ENCODE measurements at regions not wholly inside any gene's neighbourhood (a gene's known extent, or its start where the extent isn't known, plus 50 kb on each side); places are given as distances from the start of the nearest gene placed in this dataset.
"Not testable (repeated sequence)": the region's sequence is repeated elsewhere in the genome, so short reads cannot be mapped to it uniquely, and the experiment has no call there.

- not testable (repeated sequence) for H2BK5ac ChIP-seq (ENCODE audit: low read depth, low read length, poor library complexity); DNase-seq; H3K9me3 ChIP-seq (ENCODE audit: insufficient read depth, low read depth, low read length); H3K36me3 ChIP-seq (ENCODE audit: control insufficient read depth in 1 of 2, insufficient read depth in 2 of 2, low read length in 2 of 2); H3K79me2 ChIP-seq (ENCODE audit: control insufficient read depth, insufficient read depth, low read length, poor library complexity); H4K8ac ChIP-seq (ENCODE audit: low read depth, low read length); H3K18ac ChIP-seq (ENCODE audit: low read length); H3K23ac ChIP-seq (ENCODE audit: low read length); H2BK12ac ChIP-seq (ENCODE audit: low read length); H3K4me3 ChIP-seq (ENCODE audit: low read depth, low read length); H4K91ac ChIP-seq (ENCODE audit: low read depth, low read length); H3K4me1 ChIP-seq (ENCODE audit: control insufficient read depth in 1 of 2, insufficient read depth in 2 of 2, low read length in 2 of 2); H3K27ac ChIP-seq (ENCODE audit: low read depth, low read length); H2BK120ac ChIP-seq (ENCODE audit: insufficient read depth, low read length, poor library complexity); H2AK5ac ChIP-seq (ENCODE audit: low read length); H3K4ac ChIP-seq (ENCODE audit: low read depth, low read length); H3K27me3 ChIP-seq (ENCODE audit: insufficient read depth, low read length); H3K4me2 ChIP-seq (ENCODE audit: low read length); H4K12ac ChIP-seq (ENCODE audit: low read depth, low read length); H2AFZ ChIP-seq (ENCODE audit: insufficient read depth, low read length, poor library complexity); H3K79me1 ChIP-seq (ENCODE audit: low read length); H3K9ac ChIP-seq (ENCODE audit: low read length); H3K14ac ChIP-seq (ENCODE audit: low read length)
- no CpG with 5 or more reads among the region's 12 CpGs for WGBS (ENCODE audit: extremely low coverage, insufficient coverage, insufficient read length)
Measured at GRCh38 chr21:20221981-20222380, 776.2 kb upstream of the NCAM2 start.

GRCh38 chr21:20236649-20237048, 761.6 kb upstream of the NCAM2 start:
- not testable (repeated sequence) for H4K91ac ChIP-seq (ENCODE audit: low read depth, low read length); H3K27ac ChIP-seq (ENCODE audit: low read depth, low read length); H2BK12ac ChIP-seq (ENCODE audit: low read length); H3K9me3 ChIP-seq (ENCODE audit: insufficient read depth, low read depth, low read length); H3K79me1 ChIP-seq (ENCODE audit: low read length); H3K79me2 ChIP-seq (ENCODE audit: control insufficient read depth, insufficient read depth, low read length, poor library complexity); H3K14ac ChIP-seq (ENCODE audit: low read length); H3K27me3 ChIP-seq (ENCODE audit: insufficient read depth, low read length); H3K23ac ChIP-seq (ENCODE audit: low read length); H3K9ac ChIP-seq (ENCODE audit: low read length); H3K18ac ChIP-seq (ENCODE audit: low read length); H3K36me3 ChIP-seq (ENCODE audit: control insufficient read depth in 1 of 2, insufficient read depth in 2 of 2, low read length in 2 of 2); H3K4me2 ChIP-seq (ENCODE audit: low read length); H3K4ac ChIP-seq (ENCODE audit: low read depth, low read length); H3K4me1 ChIP-seq (ENCODE audit: control insufficient read depth in 1 of 2, insufficient read depth in 2 of 2, low read length in 2 of 2); H4K12ac ChIP-seq (ENCODE audit: low read depth, low read length); H2BK5ac ChIP-seq (ENCODE audit: low read depth, low read length, poor library complexity); H2AK5ac ChIP-seq (ENCODE audit: low read length); H2AFZ ChIP-seq (ENCODE audit: insufficient read depth, low read length, poor library complexity); DNase-seq; H3K4me3 ChIP-seq (ENCODE audit: low read depth, low read length); H2BK120ac ChIP-seq (ENCODE audit: insufficient read depth, low read length, poor library complexity); H4K8ac ChIP-seq (ENCODE audit: low read depth, low read length)
- no CpG with 5 or more reads among the region's 1 CpG for WGBS (ENCODE audit: extremely low coverage, insufficient coverage, insufficient read length)

DNA sequence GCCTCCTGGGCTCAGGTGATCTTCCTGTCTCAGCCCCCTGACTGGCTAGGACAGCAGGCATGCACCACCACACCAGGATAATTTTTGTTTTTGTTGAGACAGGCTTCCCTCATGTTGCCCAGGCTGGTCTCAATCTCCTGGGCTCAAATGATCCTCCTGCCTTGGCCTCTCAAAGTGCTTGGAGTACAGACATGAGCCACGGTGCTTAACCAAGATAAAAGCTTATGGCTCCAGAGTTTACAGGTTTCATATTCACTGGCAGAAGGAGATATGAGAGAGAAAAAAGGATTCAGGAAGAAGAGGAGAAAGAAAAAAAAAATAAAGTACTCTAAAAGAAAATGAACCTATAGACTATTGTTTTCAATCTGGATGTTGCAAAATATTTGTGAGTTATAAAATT, 748.8 kb upstream of the NCAM2 start:
- Histone ChIP-seq H4K8ac (ENCODE audit: low read depth, low read length) (no peak overlapping the region), H2BK12ac (ENCODE audit: low read length) (no peak overlapping the region), H3K14ac (ENCODE audit: low read length) (no peak overlapping the region), H3K23ac (ENCODE audit: low read length) (no peak overlapping the region), H3K27ac (ENCODE audit: low read depth, low read length) (no peak overlapping the region), H3K79me2 (ENCODE audit: control insufficient read depth, insufficient read depth, low read length, poor library complexity) (no peaks in the 10 kb centered on the region), H3K9me3 (ENCODE audit: insufficient read depth, low read depth, low read length) (no peaks in the 10 kb centered on the region), H3K9ac (ENCODE audit: low read length) (no peak overlapping the region), H2BK5ac (ENCODE audit: low read depth, low read length, poor library complexity) (no peak overlapping the region), H2BK120ac (ENCODE audit: insufficient read depth, low read length, poor library complexity) (no peak overlapping the region), H3K36me3 (ENCODE audit: control insufficient read depth in 1 of 2, insufficient read depth in 2 of 2, low read length in 2 of 2) (no peaks in the 10 kb centered on the region), H4K12ac (ENCODE audit: low read depth, low read length) (no peak overlapping the region), H3K79me1 (ENCODE audit: low read length) (no peaks in the 10 kb centered on the region), H3K4me1 (ENCODE audit: control insufficient read depth in 1 of 2, insufficient read depth in 2 of 2, low read length in 2 of 2) (no peaks in the 10 kb centered on the region), H3K4ac (ENCODE audit: low read depth, low read length) (no peak overlapping the region), H2AFZ (ENCODE audit: insufficient read depth, low read length, poor library complexity) (no peak overlapping the region), H3K18ac (ENCODE audit: low read length) (no peak overlapping the region), H3K4me2 (ENCODE audit: low read length) (no peak overlapping the region), H3K4me3 (ENCODE audit: low read depth, low read length) (no peak overlapping the region), H4K91ac (ENCODE audit: low read depth, low read length) (no peak overlapping the region), H2AK5ac (ENCODE audit: low read length) (no peak overlapping the region), H3K27me3 (ENCODE audit: insufficient read depth, low read length) (no peaks in the 10 kb centered on the region)
- no CpG with 5 or more reads among the region's 1 CpG for WGBS (ENCODE audit: extremely low coverage, insufficient coverage, insufficient read length)
- no peak for DNase-seq

GRCh38 chr21:20250337-20250736, 747.9 kb upstream of the NCAM2 start:
- H3K79me2 ChIP-seq (ENCODE audit: control insufficient read depth, insufficient read depth, low read length, poor library complexity), result no peaks in the 10 kb centered on the region
- H2BK120ac ChIP-seq (ENCODE audit: insufficient read depth, low read length, poor library complexity), result no peak overlapping the region
- no peak overlapping the region for H2AFZ ChIP-seq (ENCODE audit: insufficient read depth, low read length, poor library complexity)
- DNase-seq, result no peak
- no peak overlapping the region for H3K4me3 ChIP-seq (ENCODE audit: low read depth, low read length)
- no peak overlapping the region for H2BK5ac ChIP-seq (ENCODE audit: low read depth, low read length, poor library complexity)
- no peak overlapping the region for H4K12ac ChIP-seq (ENCODE audit: low read depth, low read length)
- H3K4me1 ChIP-seq (ENCODE audit: control insufficient read depth in 1 of 2, insufficient read depth in 2 of 2, low read length in 2 of 2), result no peaks in the 10 kb centered on the region
- no peaks in the 10 kb centered on the region for H3K9me3 ChIP-seq (ENCODE audit: insufficient read depth, low read depth, low read length)
- H3K18ac ChIP-seq (ENCODE audit: low read length), result no peak overlapping the region
- H3K79me1 ChIP-seq (ENCODE audit: low read length), result no peaks in the 10 kb centered on the region
- H2AK5ac ChIP-seq (ENCODE audit: low read length), result no peak overlapping the region
- no CpG with 5 or more reads among the region's 3 CpGs for WGBS (ENCODE audit: extremely low coverage, insufficient coverage, insufficient read length)
- H3K36me3 ChIP-seq (ENCODE audit: control insufficient read depth in 1 of 2, insufficient read depth in 2 of 2, low read length in 2 of 2), result no peaks in the 10 kb centered on the region
- no peak overlapping the region for H4K8ac ChIP-seq (ENCODE audit: low read depth, low read length)
- no peak overlapping the region for H3K27ac ChIP-seq (ENCODE audit: low read depth, low read length)
- H2BK12ac ChIP-seq (ENCODE audit: low read length), result no peak overlapping the region
- H3K14ac ChIP-seq (ENCODE audit: low read length), result no peak overlapping the region
- no peak overlapping the region for H3K9ac ChIP-seq (ENCODE audit: low read length)
- H3K4me2 ChIP-seq (ENCODE audit: low read length), result no peak overlapping the region
- no peaks in the 10 kb centered on the region for H3K27me3 ChIP-seq (ENCODE audit: insufficient read depth, low read length)
- no peak overlapping the region for H3K4ac ChIP-seq (ENCODE audit: low read depth, low read length)
- no peak overlapping the region for H3K23ac ChIP-seq (ENCODE audit: low read length)
- H4K91ac ChIP-seq (ENCODE audit: low read depth, low read length), result no peak overlapping the region
